GM23338 (cell line): ENCODE measurements at regions not wholly inside any gene's neighbourhood (a gene's known extent, or its start where the extent isn't known, plus 50 kb on each side); places are given as distances from the start of the nearest gene placed in this dataset.

Source experiments
- CREB1 ChIP-seq: fragments of 250-450 bp; sonication (Bioruptor Pico); IDR thresholded peaks from 2 replicates; pipeline ENCODE4 v1.5.0; 2020; ENCODE audit warnings: low read depth, mild to moderate bottlenecking, moderate library complexity
- EZH2 ChIP-seq: fragments of 200-600 bp; sonication (generic); IDR thresholded peaks from one replicate; pipeline ENCODE4 v1.8.0; 2017; ENCODE audit warnings: antibody characterized with exemption, mild to moderate bottlenecking, low read depth; ENCODE audit not compliant: unreplicated experiment
- EZH2phosphoT487 ChIP-seq: fragments of 200-600 bp; sonication (generic); IDR thresholded peaks from one replicate; pipeline ENCODE4 v1.8.1; 2018; ENCODE audit warnings: antibody characterized with exemption; ENCODE audit not compliant: unreplicated experiment
- JUNB ChIP-seq: IDR thresholded peaks from one replicate; pipeline ENCODE4 v1.6.1; 2016; ENCODE audit warnings: antibody characterized with exemption; ENCODE audit not compliant: unreplicated experiment
- NANOG ChIP-seq: IDR thresholded peaks from 2 replicates; pipeline ENCODE4 v1.6.1; 2016; ENCODE audit warnings: antibody characterized with exemption, borderline replicate concordance
- POLR2AphosphoS5 ChIP-seq: IDR thresholded peaks from 2 replicates; pipeline ENCODE4 v1.6.1; 2016; ENCODE audit warnings: antibody characterized with exemption, low read depth
- ZNF114 ChIP-seq: fragments of 250-450 bp; sonication (Bioruptor Pico); IDR thresholded peaks from 2 replicates; pipeline ENCODE4 v1.5.0; 2020; ENCODE audit warnings: mild to moderate bottlenecking, moderate library complexity
- ZNF331 ChIP-seq: fragments of 250-450 bp; sonication (Bioruptor Pico); IDR thresholded peaks from 2 replicates; pipeline ENCODE4 v1.5.0; 2020; ENCODE audit warnings: low read depth, mild to moderate bottlenecking, moderate library complexity
- TF ChIP-seq, protein P1 (sequence below), 2 experiments: fragments of 200-600 bp in 1 of 2; sonication (generic) in 1 of 2; conservative IDR thresholded peaks; 2 replicates each; pipeline versions ENCODE4 v1.5.1 to v1.6.1; 2016 to 2017; ENCODE audit warnings: antibody characterized with exemption in 2 of 2, low read depth in 2 of 2, mild to moderate bottlenecking in 2 of 2, moderate library complexity in 1 of 2
- TF ChIP-seq, protein P2 (sequence below): IDR thresholded peaks from 2 replicates; pipeline ENCODE4 v1.6.1; 2016; ENCODE audit warnings: antibody characterized with exemption
- TF ChIP-seq, protein P3 (sequence below): IDR thresholded peaks from one replicate; pipeline ENCODE4 v1.6.1; 2018; ENCODE audit warnings: antibody characterized with exemption; ENCODE audit not compliant: unreplicated experiment

DNA sequence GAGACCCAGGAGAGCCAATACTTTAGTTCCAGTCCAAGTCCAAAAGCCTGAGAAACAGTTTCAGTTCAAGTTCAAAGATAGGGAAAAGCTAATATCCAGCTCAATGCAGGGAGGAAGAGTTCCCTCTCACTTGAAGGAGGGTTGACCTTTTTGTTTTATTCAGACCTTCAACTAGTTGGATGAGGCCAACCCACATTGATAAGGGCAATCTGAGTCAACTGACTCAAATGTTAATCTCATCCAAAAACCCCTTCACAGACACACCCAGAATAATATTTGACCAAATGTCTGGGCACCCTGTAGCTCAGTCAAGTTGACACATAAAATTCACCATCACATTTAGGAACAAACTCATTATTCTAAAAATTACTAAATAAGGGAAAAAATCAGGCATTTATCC is 246.8 kb downstream of the METTL4 start:
- TF ChIP-seq POLR2AphosphoS5, result no peak
- no peak for TF ChIP-seq EZH2
- TF ChIP-seq, protein P1, sequence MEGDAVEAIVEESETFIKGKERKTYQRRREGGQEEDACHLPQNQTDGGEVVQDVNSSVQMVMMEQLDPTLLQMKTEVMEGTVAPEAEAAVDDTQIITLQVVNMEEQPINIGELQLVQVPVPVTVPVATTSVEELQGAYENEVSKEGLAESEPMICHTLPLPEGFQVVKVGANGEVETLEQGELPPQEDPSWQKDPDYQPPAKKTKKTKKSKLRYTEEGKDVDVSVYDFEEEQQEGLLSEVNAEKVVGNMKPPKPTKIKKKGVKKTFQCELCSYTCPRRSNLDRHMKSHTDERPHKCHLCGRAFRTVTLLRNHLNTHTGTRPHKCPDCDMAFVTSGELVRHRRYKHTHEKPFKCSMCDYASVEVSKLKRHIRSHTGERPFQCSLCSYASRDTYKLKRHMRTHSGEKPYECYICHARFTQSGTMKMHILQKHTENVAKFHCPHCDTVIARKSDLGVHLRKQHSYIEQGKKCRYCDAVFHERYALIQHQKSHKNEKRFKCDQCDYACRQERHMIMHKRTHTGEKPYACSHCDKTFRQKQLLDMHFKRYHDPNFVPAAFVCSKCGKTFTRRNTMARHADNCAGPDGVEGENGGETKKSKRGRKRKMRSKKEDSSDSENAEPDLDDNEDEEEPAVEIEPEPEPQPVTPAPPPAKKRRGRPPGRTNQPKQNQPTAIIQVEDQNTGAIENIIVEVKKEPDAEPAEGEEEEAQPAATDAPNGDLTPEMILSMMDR (conservative IDR thresholded peaks at IDR 0.05; ENCODE audit: low read depth in 2 of 2), result no peak
- TF ChIP-seq, protein P2, sequence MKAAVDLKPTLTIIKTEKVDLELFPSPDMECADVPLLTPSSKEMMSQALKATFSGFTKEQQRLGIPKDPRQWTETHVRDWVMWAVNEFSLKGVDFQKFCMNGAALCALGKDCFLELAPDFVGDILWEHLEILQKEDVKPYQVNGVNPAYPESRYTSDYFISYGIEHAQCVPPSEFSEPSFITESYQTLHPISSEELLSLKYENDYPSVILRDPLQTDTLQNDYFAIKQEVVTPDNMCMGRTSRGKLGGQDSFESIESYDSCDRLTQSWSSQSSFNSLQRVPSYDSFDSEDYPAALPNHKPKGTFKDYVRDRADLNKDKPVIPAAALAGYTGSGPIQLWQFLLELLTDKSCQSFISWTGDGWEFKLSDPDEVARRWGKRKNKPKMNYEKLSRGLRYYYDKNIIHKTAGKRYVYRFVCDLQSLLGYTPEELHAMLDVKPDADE, result no peak
- TF ChIP-seq, protein P3, sequence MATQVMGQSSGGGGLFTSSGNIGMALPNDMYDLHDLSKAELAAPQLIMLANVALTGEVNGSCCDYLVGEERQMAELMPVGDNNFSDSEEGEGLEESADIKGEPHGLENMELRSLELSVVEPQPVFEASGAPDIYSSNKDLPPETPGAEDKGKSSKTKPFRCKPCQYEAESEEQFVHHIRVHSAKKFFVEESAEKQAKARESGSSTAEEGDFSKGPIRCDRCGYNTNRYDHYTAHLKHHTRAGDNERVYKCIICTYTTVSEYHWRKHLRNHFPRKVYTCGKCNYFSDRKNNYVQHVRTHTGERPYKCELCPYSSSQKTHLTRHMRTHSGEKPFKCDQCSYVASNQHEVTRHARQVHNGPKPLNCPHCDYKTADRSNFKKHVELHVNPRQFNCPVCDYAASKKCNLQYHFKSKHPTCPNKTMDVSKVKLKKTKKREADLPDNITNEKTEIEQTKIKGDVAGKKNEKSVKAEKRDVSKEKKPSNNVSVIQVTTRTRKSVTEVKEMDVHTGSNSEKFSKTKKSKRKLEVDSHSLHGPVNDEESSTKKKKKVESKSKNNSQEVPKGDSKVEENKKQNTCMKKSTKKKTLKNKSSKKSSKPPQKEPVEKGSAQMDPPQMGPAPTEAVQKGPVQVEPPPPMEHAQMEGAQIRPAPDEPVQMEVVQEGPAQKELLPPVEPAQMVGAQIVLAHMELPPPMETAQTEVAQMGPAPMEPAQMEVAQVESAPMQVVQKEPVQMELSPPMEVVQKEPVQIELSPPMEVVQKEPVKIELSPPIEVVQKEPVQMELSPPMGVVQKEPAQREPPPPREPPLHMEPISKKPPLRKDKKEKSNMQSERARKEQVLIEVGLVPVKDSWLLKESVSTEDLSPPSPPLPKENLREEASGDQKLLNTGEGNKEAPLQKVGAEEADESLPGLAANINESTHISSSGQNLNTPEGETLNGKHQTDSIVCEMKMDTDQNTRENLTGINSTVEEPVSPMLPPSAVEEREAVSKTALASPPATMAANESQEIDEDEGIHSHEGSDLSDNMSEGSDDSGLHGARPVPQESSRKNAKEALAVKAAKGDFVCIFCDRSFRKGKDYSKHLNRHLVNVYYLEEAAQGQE, result no peak
- no peak for TF ChIP-seq CREB1 (CRISPR knock-in tag)
- TF ChIP-seq EZH2phosphoT487, result no peak
- no peak for TF ChIP-seq NANOG
- TF ChIP-seq ZNF114 (CRISPR knock-in tag), result no peak
- no peak for TF ChIP-seq JUNB
- TF ChIP-seq ZNF331 (CRISPR knock-in tag), result no peak
